ENCODE measurements at regions not wholly inside any gene's neighbourhood (a gene's known extent, or its start where the extent isn't known, plus 50 kb on each side); places are given as distances from the start of the nearest gene placed in this dataset.

- TF ChIP-seq POLR2A (IDR thresholded peaks at IDR 0.05) = no peak
- no peak for TF ChIP-seq CTCF (IDR thresholded peaks at IDR 0.05)
- H3K36me3 ChIP-seq = no peaks in the 10 kb centered on the region
- no peaks in the 10 kb centered on the region for H3K4me1 ChIP-seq
- H3K27ac ChIP-seq = no peak overlapping the region
- H3K4me3 ChIP-seq = no peak overlapping the region
- WGBS, 2 donors = 78 to 79% methylated on average over 2 of the region's 2 CpGs
- H3K27me3 ChIP-seq = no peaks in the 10 kb centered on the region
- H3K9me3 ChIP-seq = no peaks in the 10 kb centered on the region
- no peak for DNase-seq
- intact Hi-C loops (cut with DNase I) = no loop called here
Measured at GRCh38 chr4:157918036-157918832, 254.6 kb downstream of the GASK1B start.

- intact Hi-C loops (cut with DNase I) = no loop called here
Measured at GRCh38 chr4:157912212-157912611, 260.6 kb downstream of the GASK1B start.

GRCh38 chr4:157911662-157912061 lies 261.2 kb downstream of the GASK1B start:
- H3K9me3 ChIP-seq = no peaks in the 10 kb centered on the region
- 89 to 90% methylated on average over 1 of the region's 1 CpG for WGBS, 2 donors
- DNase-seq = no peak
- H3K4me3 ChIP-seq = no peak overlapping the region
- no peaks in the 10 kb centered on the region for H3K36me3 ChIP-seq
- H3K27ac ChIP-seq = no peak overlapping the region
- TF ChIP-seq CTCF (IDR thresholded peaks at IDR 0.05) (no peak), POLR2A (IDR thresholded peaks at IDR 0.05) (no peak)
- intact Hi-C loops (cut with DNase I) = no loop called here
- H3K27me3 ChIP-seq = no peaks in the 10 kb centered on the region
- H3K4me1 ChIP-seq = no peaks in the 10 kb centered on the region

More at GRCh38 chr4:157912212-157912611, 260.6 kb downstream of the GASK1B start:
- Histone ChIP-seq H3K27me3 (no peaks in the 10 kb centered on the region), H3K4me1 (no peaks in the 10 kb centered on the region), H3K36me3 (no peaks in the 10 kb centered on the region), H3K27ac (no peak overlapping the region), H3K4me3 (no peak overlapping the region), H3K9me3 (no peaks in the 10 kb centered on the region)
- no peak for DNase-seq
- 57 to 58% methylated on average over 3 of the region's 3 CpGs for WGBS, 2 donors
- TF ChIP-seq CTCF (IDR thresholded peaks at IDR 0.05) (no peak), POLR2A (IDR thresholded peaks at IDR 0.05) (no peak)

DNA sequence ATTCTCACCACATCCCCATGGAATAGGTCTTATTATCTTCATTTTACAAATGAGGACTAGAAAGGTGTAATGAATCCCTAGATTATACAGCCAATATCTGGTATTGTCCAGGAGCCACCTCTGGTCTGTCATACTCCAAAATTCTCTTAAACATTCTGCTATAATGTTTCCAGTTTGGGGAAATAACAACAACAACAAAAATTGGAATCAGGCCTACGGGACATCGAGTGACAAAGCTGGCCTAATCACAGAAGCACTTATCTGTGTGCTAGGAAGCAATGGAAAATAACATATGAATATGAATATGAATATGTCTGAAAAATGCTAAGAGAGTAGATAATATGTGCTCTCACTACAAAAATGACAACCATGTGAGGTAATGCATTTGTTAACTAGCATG lies 264.1 kb downstream of the GASK1B start:
- Histone ChIP-seq H3K27me3 (no peaks in the 10 kb centered on the region), H3K4me1 (no peaks in the 10 kb centered on the region), H3K9me3 (no peaks in the 10 kb centered on the region), H3K36me3 (no peaks in the 10 kb centered on the region), H3K27ac (no peak overlapping the region), H3K4me3 (no peak overlapping the region)
- DNase-seq = no peak
- no peak for TF ChIP-seq POLR2A (IDR thresholded peaks at IDR 0.05)
- no peak for TF ChIP-seq CTCF (IDR thresholded peaks at IDR 0.05)
- intact Hi-C loops (cut with DNase I) = no loop called here
- 79 to 95% methylated on average over 2 of the region's 2 CpGs for WGBS, 2 donors

DNA sequence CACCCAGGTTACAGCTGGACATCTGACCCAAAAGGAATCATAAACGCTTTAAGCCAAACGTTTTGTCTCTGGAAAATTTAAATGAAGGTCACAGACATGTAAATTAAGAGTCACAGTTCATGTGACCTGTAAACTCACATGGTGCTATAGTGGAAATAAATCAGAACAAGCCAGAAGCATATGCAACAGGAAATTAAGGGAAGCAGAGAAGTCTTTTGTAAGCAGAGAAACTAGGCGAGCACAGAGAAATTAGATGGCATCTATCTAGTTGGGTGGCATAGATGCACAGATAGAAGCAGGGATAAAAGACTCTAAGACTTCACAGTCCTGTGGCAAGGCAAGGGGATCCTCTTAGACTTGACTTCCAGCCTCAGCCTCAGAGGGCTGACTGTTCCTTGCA lies 264.8 kb downstream of the GASK1B start:
- intact Hi-C loops (cut with DNase I) = no loop called here
- H3K27me3 ChIP-seq = no peaks in the 10 kb centered on the region
- no peaks in the 10 kb centered on the region for H3K36me3 ChIP-seq
- no peak for TF ChIP-seq CTCF (IDR thresholded peaks at IDR 0.05)
- TF ChIP-seq POLR2A (IDR thresholded peaks at IDR 0.05) = no peak
- H3K27ac ChIP-seq = no peak overlapping the region
- no peak overlapping the region for H3K4me3 ChIP-seq
- WGBS, 2 donors = 49 to 57% methylated on average over 3 of the region's 3 CpGs
- no peaks in the 10 kb centered on the region for H3K9me3 ChIP-seq
- no peaks in the 10 kb centered on the region for H3K4me1 ChIP-seq
- DNase-seq = no peak

Measured in esophagus squamous epithelium (tissue), 5 donors.